ENCODE measurements at regions not wholly inside any gene's neighbourhood (a gene's known extent, or its start where the extent isn't known, plus 50 kb on each side); places are given as distances from the start of the nearest gene placed in this dataset.

DNA sequence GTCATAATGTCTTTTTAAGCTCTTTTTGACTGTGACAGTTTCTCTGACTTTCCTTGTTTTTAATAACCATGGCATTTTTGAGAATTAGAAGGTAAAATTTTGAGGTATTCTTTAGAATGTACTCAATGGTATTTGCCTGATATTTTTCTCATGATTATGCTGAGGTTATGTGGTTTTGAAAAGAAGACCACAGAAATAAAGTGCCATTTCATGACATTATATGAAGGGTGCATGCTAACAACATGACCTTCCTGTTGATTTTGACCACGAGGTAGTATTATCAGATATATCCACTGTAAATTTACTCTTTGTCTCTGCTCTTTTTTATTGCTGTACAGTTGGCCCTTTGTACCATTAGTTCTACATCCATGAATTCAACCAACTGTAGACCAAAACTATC, 1418.5 kb downstream of the PLA2G4A start:
- DNase-seq (ENCODE audit: low spot score), result no peak

DNA sequence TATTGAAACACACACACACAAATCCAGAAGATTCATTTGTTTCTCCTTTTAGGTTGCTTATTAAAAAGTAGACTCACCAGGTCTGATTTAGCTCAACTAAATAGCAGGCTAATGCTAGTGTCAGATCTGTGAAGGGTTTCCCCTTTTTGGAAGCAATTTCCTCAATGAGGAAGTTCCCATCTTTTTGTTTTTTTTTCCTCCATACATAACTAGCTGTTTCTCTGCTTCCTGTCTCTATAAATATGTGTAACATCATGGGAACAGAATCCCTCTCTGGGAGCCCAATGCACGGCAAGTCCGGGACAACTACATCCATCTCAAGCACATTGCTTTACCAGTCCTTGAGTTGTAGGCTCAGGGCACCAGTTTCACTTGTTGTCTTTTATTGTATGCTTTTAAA, 1421.1 kb downstream of the PLA2G4A start:
- no peak for DNase-seq (ENCODE audit: low spot score)

DNA sequence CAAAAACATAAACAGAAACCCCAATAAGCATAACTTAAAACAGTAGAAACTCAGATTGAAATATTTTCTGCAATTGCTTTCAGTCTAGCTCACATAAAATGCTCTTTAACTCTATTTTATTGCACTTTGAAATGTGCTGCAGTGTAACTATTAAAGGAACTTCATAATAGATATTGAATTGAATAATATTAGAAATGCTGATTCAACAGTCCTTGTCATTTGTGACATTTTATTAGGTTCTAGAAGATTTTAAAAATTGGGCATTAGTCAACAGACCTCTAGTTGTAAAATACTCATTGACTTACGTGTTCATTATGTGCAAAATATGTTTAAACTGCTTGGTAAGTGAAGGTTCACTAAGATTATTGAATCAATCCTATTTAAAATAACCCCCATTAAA, 1422.3 kb downstream of the PLA2G4A start:
- DNase-seq (ENCODE audit: low spot score), result no peak

DNA sequence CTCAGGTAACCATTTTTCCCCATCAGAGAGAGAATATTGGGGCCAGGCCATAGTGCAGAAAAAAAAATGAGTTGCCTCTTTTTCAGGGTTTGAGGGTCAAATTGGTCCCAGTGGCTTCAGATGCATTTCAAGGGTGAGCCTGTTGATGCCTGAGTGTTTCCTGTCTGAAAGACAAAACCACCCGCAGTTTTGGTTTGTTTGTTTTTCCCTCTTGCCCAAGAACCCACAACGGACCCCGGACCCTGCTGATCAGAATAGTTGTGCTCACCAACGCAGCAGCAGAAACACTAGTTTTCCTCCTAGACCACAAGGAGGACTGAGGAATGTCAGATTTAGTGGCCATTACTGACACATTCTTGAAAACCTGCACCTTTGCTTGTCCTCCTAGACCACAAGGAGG, 1433.1 kb downstream of the PLA2G4A start:
- DNase-seq (ENCODE audit: low spot score), result no peak

DNA sequence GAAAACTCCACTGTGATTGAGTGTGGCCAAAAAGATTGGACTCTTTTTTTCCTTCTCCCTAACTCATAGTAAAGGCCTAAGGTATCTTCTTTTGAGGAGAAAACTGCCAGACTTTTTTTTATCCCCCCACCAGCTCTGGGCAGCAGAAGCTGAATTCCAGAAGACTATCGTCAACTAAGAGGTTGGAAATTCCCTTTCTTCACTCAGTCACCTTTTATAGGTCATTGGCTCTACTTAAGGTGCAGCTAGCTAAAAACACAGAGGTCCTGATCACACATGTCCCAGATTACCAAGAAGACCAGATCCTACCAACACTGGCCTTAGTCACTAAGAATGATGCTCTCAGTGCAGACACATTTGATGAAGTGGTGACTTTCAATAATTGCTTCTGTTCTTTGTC, 1441.2 kb downstream of the PLA2G4A start:
- no peak for DNase-seq (ENCODE audit: low spot score)

DNA sequence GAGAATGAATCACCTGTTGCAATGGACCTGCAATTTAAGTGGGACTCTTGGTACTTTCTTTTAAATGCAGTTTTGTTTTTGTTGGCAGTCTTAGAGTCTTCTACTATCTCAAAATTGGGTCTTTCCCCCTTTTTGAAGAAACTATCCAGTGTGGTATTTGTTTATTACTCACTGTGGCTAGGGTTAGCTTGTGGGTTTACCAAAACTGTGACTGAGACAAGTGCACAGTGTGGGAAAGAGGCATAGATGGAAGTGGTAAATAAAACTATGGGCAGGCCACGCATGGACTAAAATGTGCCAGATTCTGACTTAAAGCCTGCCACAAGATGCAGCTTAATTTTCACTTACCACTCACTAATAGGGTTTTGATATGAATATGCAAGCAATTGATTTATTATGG, 1441.7 kb downstream of the PLA2G4A start:
- DNase-seq (ENCODE audit: low spot score), result no peak

DNA sequence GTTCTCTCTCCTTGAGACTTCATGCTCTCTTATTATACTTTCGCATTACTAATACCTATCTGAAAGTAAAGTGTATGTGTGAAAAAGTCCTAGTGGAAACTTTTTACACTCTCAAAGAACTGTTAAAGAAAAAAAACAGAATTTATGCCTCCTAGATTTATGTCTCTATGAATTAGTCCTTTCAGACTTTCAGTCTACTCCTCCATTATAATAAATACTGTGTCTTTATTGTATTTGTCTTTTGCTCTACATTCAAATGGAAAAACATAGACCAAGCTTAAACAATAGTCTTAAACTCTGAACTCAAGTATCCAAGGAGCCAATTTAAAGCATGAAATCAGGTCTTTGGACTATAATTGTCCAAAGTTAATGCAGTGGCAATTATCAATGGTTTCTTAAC, 1449.0 kb downstream of the PLA2G4A start:
- DNase-seq (ENCODE audit: low spot score), result no peak

DNA sequence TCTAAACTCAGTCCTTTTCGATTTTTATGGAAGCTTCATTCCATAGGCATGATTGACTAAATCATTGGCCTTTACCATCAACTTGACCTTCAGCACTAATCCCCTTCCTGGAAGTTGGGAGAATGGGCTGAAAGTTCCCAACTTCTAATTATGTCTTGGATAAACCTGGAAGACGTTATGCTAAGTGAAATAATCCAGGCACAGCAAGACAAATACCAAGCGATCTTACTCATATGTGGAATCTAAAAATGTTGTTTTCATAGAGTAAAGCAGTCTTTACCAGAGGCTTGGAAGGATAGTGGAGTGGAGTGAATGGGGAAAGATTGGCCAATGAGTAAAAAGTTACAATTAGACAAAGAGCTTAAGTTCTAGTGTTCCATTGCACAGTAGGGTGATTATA, 1453.2 kb downstream of the PLA2G4A start:
- no peak for DNase-seq (ENCODE audit: low spot score)

DNA sequence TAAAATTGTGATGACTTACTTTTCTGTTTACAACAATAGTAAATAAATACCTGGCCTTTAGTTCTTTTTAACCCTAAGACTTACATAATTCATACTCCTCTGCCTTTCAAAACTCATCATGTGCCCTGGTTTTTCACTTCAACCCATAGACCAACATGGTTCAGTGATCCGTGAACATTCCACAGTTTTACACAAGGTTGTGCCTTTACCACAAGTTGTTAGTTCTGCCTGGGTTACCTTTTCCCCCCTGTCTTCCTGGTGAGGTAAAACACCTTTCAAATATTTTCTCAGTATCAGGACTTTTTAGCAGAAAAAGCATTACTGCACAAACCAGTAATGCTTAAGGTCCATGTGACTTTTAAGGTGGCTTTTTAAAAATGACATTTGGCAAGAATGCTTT, 1466.4 kb downstream of the PLA2G4A start:
- DNase-seq (ENCODE audit: low spot score), result no peak

DNA sequence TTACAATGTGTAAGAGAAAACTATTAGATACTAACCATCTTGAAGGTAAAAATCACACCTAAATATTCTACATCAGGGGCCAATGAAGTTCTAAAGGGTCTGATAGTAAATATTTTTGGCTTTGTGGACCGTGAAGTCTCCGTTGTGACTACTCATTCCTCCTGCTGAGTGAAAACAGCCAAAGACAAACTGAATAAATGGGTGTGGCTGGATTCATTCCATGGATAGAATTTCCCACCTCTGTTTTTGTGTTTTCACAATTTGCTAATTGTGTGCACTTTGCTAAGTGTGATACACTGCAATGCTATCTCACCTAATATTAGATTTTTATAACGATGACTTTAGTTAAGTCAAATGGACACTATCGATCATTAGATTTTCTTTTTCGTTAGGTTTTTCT, 1474.0 kb downstream of the PLA2G4A start:
- DNase-seq (ENCODE audit: low spot score), result no peak

DNA sequence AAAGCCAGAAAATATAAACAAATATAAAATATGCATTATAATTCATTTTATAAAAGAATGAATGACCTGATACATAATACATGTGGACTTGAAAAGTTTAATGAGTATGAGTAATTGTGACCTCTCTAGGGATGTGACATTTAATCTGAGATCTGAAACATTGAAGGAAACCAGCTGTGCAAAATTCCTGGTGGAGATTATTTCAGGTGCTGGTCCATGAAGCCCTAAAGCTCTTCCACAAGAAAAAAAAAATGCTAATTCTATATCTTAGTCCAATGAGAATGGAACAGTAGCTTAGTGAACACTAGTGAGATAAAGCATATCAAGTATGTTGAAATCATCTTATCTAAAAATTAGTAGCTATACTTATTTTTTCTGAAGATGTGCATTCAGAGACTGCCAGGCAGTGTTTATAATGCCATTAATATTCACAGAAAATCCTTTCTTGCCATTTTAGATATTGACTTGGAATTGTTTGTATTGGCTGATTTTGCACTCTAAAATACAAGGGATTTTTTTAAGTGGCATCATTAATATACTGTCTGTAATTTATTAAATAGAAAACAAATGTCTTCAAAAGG, 1485.9 kb downstream of the PLA2G4A start:
- no peak for DNase-seq (ENCODE audit: low spot score)

DNA sequence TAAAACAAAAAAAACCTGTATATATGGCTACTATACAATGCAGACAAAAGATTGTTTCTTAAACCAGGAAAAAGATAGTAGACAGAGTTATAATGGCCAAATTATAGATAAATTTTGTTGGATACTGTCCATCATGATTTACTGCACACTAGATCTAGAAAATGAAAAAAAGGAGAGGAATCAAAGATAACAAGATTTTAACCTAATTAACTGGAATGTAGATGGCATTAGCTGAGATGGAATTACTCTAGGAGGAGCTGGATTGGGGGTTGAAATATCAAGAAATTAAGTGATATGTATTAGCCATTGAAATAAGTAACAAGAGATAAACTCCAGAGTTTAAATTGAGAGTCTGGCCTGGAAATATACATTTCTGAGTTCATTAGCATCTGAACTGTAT, 1489.1 kb downstream of the PLA2G4A start:
- no peak for DNase-seq (ENCODE audit: low spot score)

DNA sequence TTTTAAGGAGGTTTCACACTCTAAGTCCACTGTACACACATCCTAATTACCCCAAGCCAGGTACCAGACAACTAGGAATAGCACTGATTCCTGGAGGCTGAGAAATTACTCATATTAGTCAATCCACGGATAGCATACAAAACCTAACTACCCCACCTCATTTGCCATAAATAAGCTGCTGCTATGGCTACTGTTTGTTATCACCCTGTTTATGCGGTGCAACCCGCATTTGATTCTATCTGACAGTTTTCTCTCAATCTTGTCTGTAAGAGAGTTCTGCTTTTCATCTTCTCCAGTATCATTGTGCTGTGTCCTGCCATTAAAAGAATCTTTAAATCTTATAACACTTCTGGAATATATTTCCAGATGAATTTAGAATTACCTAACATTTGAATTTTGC, 1496.5 kb downstream of the PLA2G4A start:
- no peak for DNase-seq (ENCODE audit: low spot score)

DNA sequence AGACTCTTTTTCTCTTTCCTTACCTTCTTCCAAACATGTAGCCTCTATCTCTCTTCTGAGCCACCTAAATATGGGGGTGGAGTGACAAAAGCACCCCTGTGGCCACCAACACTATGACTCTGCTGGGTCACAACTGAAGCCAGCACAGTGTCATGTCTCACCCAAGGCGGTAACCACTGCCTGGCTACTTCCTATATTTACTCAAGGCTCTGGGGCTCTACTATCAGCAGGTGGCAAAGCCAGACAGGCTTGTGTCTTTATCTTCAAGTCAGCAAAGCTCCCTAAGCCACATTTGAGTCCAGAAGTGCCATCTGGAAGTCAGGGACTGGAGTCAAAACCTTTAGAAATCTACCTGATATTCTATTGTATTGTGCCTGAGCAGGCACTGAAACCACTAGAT, 1515.2 kb downstream of the PLA2G4A start:
- DNase-seq (ENCODE audit: low spot score), result no peak

DNA sequence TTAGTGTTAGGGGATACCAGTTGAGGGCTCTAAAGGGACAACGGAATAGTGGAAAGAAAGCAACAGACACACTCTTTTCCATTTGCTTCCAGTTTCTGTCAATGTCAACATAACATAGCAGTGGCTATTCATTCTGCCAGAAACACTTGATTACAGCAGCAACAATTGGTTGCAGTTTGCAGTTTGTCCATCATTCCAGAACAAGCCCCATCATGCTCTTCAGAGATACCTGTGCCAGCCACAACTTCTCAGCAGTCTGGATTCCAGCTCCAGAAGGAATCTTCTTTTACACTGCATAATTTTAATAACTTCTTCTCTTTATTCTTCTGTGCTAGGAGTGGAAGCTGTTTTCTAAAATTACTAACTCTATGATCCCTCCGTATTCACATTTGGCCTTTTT, 1521.4 kb downstream of the PLA2G4A start:
- DNase-seq (ENCODE audit: low spot score), result no peak

DNA sequence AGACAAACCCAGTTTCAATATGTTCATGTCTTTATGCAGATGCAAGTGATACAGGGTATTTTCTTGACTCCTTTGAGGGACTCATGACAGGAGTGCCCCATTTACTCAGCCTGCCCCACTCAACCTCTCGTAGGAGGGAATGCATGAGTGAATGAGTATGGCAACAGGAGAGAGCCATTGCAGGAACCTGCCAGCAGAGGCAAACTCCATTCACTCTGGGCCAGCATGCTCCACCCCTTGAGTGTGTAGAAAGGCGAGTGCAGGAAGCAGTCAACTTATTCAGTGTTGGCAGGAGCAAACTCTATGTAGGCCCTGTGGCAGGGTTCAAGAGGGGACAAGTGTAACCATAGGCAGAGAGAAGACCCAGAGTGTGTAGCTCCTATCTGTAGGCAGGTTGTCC, 1526.3 kb downstream of the PLA2G4A start:
- no peak for DNase-seq (ENCODE audit: low spot score)

DNA sequence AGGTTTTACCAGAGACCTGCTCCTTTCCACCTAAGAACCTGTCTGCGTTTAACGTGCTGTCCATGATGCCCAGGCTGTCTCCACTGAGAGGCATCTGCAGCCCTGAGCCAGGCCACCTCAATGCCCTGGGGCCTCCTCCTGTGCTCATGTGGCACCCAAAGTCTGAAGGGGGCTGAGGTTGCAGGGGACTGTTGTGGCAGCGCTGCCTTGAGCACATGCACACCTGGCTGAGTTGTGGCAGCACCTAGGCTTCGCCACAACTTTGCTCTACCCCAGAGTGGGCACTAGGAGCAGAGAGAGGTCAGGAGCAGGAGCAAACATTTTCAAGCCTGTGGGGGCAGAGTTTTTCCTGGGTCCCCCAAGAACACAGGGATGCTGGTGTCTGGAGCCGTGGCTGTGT, 1527.1 kb downstream of the PLA2G4A start:
- DNase-seq (ENCODE audit: low spot score), result no peak

DNA sequence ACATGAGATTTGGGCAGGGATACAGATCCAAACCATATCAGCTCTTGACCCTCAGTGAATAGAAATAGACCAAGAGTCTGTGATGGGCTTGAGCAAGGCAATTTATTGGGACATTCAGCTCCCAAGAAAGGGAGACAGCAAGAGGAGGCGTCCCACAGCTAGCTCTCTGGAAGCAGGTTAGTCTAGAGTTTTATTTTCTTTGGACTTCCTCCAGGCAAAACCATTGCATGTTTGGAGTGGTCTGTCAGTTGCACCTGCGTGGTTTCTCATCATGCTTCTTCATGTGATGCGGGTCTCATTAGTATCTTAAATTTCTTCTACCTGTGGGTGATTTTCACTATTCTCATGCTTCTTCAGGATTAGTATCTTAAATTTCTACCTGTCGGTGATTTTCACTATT, 1530.6 kb downstream of the PLA2G4A start:
- no peak for DNase-seq (ENCODE audit: low spot score)

DNA sequence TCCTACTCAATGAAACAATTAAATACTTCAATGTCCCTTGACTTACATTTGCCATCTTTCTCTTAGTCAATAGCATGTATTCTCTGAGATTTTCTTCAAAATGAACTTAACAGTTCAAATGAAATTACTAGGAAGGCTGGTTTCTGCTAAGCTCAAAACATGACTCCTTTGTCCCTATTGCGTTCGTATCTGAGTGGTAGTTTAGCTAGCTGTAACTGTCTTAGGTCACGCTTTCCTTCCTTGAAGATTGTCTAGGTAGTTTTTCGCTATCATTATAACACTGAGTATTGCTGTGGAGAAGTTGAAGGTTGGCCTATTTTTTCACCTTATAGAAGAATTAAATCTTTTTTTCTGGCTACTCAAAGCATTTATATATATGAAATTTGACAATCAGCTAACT, 1535.2 kb downstream of the PLA2G4A start:
- DNase-seq (ENCODE audit: low spot score), result no peak

DNA sequence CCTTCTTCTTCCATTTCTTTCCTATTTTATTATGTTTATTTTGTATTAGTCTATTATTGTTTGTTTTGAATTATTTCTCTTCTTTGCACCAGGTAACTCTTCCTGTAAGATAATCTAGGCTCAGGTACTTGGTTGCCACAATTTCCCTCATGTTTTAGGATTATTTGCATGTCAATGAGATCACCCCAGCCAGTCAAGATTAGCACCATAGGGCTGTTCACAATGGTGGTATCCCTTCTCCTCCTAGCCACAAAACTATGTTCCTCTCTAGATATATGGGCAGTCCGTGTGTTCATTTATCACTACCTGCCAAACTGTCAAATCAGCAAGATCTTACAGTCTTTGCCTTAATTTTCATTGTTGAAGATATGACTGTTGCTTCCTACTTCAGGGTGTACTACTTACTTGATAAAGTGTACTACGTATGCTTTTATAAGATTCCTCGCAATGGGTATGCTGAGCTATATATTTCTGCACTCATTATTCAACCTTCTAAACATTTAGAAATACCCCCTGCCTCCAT, 1536.2 kb downstream of the PLA2G4A start:
- DNase-seq (ENCODE audit: low spot score), result no peak

DNA sequence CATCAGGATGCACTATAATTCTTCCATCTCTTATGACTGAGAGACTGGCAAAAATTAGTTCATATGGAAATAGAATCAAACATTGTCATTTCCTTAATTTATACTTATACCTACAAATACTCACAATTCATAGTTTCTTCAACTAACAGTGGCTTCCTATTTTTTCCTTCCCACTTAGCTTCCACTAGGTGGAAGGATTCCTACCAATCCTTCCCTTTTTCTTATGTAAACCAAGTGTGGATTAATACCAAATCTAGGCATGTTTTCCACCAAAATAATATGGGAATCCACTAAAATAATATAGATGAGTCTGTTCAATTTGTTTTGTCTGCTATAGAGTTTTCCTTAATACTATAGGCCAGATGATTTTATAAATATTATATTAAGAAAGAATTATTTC, 1537.1 kb downstream of the PLA2G4A start:
- DNase-seq (ENCODE audit: low spot score), result no peak

DNA sequence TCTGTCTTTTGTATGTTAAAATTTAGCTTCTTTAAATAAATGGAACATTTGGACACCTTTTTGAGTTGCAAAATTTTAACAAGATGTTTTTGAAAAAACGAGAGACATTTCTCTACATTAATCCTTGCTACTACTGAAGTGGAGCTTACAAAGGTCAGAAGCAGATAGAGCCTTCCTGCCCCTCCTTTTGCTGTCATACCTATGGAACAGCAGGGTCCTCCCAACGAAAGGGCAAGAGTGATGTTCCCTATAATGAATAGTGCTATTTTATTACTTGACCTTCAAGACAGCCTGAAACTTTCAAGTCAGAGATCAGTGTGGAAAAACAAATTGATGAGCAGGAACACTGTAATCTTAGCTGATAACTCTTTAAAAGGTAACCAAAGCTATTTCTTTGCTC, 1538.9 kb downstream of the PLA2G4A start:
- DNase-seq (ENCODE audit: low spot score), result no peak

DNA sequence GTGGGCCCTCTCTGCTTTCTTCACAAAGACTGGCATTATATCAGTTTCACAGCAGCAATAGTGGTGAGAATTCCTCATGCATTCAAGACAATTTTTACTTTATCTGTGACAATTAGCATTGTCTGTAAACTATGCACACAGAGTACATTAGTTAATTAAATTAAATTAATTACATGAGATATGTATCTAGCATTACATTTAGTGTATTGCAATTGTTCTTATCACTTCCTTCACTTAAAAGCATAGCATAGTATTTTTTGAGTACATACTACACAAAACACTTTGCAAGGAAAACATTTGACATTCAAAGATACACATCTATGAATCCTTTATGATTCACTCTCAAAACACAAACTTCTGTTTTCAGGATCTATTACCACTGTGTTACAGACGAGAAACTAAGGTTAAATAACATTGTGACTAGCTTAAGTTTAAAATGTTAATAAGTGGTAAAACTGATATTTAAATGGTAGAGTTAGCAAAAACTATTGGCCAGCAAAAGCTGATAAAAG, 1542.6 kb downstream of the PLA2G4A start:
- no peak for DNase-seq (ENCODE audit: low spot score)

DNA sequence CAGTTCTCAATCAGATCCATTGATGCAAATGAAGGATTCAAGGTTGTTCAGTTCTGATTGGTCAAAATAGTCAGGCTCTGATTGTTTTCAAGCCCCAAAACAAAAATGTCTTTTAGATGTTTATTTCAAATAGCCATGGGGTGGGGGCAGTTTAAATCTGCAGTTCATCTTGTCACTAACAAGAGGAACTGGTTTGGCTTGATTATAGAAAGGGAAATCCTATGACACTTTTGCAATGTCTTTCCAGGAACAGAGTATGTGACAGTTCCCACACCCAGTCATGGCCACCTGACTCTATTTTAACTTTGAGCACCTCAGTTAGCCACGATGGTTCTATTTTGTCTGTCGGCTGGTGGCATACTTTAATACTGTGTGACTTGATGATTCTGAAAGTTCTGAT, 1544.1 kb downstream of the PLA2G4A start:
- no peak for DNase-seq (ENCODE audit: low spot score)

Data from mesenteric fat pad (tissue), 1 donor.